GM20000 (cell line): ENCODE measurements at regions not wholly inside any gene's neighbourhood (a gene's known extent, or its start where the extent isn't known, plus 50 kb on each side); places are given as distances from the start of the nearest gene placed in this dataset.

Experiments used
- DNase-seq: peaks from one replicate; pipeline ENCODE4 v3.0.0; 2012; ENCODE audit warnings: low spot score
- CTCF ChIP-seq: IDR thresholded peaks from 2 replicates; pipeline ENCODE4 v1.5.1; 2012; ENCODE audit warnings: mild to moderate bottlenecking, control low read depth; ENCODE audit errors: extremely low read depth, missing control alignments

- no peak for TF ChIP-seq CTCF
- no peak for DNase-seq
Observed at GRCh38 chr12:90027889-90028634, 319.4 kb upstream of the ATP2B1 start.

- DNase-seq = no peak
- no peak for TF ChIP-seq CTCF
Observed at GRCh38 chr12:90027041-90027440, 318.4 kb upstream of the ATP2B1 start.

GRCh38 chr12:90026516-90026915 lies 317.9 kb upstream of the ATP2B1 start:
- DNase-seq = no peak
- no peak for TF ChIP-seq CTCF

GRCh38 chr12:90024262-90024661 lies 315.6 kb upstream of the ATP2B1 start:
- no peak for DNase-seq
- no peak for TF ChIP-seq CTCF

GRCh38 chr12:90023207-90023900 lies 314.7 kb upstream of the ATP2B1 start:
- TF ChIP-seq CTCF = no peak

GRCh38 chr12:90021795-90022440 lies 313.3 kb upstream of the ATP2B1 start:
- no peak for DNase-seq
- no peak for TF ChIP-seq CTCF

More at GRCh38 chr12:90023207-90023900, 314.7 kb upstream of the ATP2B1 start:
- DNase-seq = no peak

- DNase-seq = no peak
- no peak for TF ChIP-seq CTCF
Observed at GRCh38 chr12:90020881-90021280, 312.2 kb upstream of the ATP2B1 start.
